Activated CD4-positive, CD25-positive, alpha-beta regulatory T cell treated with anti-CD3 and anti-CD28 coated beads, Interleukin-2, amount 50 U/mL, for 72 hours (primary cell): ENCODE measurements at regions not wholly inside any gene's neighbourhood (a gene's known extent, or its start where the extent isn't known, plus 50 kb on each side); places are given as distances from the start of the nearest gene placed in this dataset.

Experiments
- DNase-seq: peaks from one replicate; pipeline ENCODE4 v3.0.0; 2021

- no peak for DNase-seq
These were observed 594.9 kb upstream of the CFAP20DC start for GRCh38 chr3:59644479-59645402.

DNA sequence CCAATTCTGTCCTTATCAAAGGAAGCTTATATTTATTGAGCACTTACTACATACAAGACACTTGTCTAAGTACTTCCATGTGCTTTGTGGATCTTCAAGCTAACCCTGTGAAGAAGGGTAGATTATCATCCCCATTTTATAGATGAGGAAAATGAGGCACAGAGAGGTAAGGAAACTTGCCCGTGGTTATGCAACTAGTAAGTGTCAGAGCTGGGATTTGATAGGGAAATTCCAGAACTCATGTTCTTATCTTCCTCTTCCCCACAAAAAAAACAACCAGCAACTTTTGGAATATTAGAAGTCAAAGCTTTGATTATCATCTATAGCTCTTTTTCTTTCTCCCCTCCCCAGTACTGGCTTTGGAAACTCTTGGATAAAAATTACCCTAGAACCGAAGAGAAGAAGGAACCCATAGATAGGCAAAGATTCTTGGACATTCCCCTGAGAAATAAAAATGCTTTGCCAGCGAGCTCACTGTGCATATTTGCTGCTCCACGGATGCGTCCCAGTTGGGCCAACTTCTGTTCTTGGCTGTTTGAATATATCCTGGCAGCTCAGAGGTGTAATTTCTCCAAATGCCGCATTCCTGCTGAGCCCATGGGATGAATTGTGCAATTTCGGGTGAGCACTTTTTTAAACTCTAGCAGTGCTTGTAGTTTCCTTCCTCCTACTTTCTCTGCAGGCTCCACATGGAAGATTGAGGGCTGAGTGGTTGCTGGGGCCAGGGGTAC is 591.5 kb upstream of the CFAP20DC start:
- no peak for DNase-seq

DNA sequence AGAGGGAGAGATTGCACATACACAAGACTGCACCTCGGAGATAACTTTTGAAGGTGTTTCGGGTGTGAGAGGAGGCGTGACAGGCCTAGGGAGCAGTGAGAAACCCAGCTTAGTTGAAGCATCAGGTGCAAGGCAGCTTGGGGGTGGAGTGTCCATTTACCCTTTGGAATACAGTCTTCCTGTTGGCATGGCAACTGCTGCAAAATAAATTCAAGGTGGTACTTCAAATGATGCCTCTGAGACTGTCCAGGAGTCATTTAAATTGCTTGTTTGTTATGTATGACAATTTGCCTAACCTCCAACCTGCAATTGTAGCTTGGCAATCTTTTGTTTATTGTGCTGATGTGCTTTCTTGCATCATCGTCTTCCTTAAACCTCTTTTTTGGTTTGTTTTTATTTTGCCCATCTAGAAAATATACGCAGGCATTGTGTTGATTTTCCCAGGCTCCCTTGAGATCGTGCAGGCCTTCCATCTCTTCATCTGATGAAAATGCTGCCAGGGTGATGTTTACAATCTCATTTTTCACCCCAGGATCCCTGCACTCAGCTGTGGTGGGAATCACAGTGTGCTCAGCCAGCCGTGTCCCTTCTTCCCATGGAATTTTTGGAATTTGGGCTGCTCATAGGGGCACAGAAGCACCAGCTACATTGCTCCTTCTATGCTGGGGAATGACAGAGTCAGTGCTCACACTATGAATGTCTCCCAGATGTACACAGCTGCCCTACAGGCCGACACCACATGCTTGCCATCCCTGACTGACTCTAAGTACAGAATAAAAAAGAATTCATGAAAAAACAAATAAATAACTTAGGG is 583.1 kb upstream of the CFAP20DC start:
- no peak for DNase-seq

DNA sequence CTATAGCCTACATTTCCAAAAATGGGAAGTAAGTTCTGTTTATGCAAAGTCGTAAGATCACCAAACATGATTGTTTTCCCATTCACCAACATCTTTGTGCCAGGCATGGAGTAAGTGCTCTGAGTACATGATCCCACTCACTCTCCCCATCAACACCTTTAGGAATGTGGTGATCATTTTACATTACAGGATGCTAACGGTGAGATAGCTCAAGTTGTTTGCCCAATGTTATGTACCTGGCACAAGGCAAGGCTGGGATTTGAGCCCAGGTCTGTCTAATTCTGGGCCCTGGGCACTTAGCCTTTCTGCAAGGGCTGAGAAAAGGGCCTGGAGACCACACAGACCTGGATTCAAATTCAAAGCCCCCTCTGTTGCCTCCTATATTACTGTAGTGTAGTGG is 581.7 kb upstream of the CFAP20DC start:
- DNase-seq, result no peak

DNA sequence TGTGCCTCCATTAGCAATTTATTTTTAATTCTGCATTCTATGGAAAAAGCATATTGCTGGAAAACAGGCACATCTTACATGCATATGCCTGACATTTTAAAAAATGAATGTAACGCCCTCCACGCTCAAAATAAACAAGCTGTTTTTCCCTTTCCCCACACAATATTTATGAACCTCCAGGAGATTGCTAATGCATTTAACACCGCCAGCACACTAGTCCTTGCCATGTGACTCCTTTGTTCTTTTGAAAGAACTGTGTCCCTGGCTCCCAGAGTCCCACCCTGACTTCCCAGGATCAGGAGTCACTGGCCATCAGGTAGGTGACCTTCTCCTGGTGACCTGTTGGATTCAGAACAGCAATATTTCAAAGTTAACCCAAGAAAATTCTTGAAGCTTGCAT is 571.2 kb upstream of the CFAP20DC start:
- DNase-seq, result no peak

- DNase-seq, result no peak
These were observed 570.5 kb upstream of the CFAP20DC start for GRCh38 chr3:59620325-59620724.

GRCh38 chr3:59612444-59612715 is 562.6 kb upstream of the CFAP20DC start:
- DNase-seq, result no peak

DNA sequence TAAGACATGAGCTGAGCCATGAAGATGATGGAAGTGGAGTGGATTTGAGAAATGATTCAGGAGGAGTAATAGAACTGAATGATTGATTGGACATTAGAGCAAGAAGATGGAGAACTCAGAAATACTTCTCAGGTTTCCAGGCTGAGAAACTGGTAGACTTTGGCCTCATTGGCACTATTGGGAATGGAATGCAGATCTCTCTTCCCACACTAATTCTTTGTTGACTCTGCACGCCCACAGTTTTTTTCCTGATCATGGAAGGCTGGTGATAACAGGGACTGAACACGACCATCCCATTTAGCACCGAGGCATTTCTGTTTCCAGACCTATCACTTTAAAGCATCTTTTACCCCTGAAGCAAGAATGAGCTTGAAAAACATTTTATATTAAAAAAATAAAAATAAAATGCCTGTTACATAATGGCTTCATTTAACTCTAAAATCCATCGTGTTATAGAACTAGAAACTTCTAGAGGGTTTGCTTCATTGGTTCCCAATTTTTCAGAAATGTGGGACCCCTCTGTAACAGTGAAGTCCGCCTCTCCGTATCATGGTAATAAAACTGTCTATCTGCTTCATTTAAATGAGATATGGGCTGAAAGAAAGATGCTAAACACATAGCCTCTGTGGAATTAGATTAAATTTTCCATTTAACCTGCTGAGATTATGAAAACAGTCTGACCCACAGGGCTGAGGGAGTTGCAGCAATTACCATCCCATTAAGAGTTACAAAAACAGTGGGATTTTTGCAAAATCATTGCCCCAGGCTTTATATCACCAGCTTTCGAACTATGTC is 562.0 kb upstream of the CFAP20DC start:
- no peak for DNase-seq

- DNase-seq, result no peak
These were observed 560.0 kb upstream of the CFAP20DC start for GRCh38 chr3:59609657-59610348.

- DNase-seq, result no peak
These were observed 558.5 kb upstream of the CFAP20DC start for GRCh38 chr3:59608356-59608755.

DNA sequence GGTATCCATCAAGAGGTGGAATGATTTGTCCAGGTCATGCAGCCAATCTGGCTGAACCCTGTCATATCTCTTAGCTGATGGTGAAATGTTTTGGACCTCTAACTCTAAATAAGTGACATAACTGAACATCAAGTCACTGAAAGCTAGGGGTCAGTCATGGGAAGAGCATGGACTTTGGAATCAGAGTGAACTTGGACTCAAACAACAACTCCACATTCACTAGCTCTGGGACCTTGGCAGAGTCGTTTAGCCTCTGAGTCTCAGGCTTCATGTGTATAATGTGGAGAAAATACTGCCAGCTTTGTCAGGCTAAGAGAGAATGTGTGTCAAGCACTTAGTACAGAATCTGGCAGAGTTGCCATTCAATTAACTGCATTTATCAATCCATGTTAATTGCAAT is 557.8 kb upstream of the CFAP20DC start:
- no peak for DNase-seq

- no peak for DNase-seq
These were observed 556.9 kb upstream of the CFAP20DC start for GRCh38 chr3:59606638-59607266.

- no peak for DNase-seq
These were observed 556.2 kb upstream of the CFAP20DC start for GRCh38 chr3:59605944-59606534.

DNA sequence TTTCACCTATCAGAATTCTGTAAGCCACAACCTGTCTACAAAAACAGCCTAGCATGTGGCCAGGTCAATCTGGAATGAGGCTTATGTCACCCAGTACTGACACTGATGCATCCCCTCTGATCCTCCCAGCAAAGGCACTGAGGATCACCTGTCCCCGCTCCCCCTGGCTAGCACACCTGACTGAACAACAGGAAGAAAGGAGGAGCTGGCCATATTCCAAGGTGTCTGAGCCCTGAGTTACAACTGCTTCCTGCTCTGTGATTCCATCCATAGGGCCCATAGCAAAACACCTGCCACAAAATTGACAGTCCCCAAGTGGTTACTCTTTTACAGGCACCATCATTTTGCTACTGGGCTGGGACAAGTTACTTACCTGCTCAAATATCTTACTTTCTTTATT is 555.5 kb upstream of the CFAP20DC start:
- DNase-seq, result no peak

DNA sequence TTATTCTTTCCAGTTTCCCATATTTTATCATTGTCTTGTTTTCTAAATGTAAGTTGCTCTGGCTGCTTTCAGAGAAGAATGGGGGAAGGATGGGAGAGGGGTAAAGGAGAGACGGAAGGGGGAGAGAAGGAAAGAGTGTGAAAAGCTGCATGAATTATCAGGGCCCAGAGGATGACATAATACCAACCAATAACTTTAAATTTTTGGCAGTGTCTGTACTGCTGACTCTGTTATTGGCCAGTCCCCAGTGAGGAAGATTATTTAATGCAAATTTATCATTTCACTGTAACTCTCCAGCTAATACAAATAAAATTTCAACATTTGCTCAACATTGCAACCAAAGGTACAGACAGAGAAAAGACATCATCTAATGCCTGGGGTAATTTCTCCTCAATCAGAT is 551.7 kb upstream of the CFAP20DC start:
- DNase-seq, result no peak

DNA sequence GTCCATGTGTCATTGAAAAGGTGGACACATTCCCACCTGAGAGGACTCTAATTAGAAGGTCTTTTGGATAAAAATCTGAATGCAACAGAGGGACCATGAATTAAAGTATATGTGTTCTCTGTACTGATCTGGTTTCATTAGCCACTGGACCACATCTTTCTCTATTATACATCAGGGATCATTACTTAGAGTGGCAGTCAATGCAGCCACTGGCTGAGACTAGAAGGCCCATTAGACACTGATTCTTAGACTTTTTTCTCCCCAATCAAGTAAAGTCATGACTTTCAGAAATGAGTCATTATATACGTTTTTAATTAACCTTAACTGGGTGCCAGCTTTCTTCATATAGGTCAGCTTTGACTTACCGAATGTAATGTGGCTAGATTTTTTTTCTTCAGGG is 550.8 kb upstream of the CFAP20DC start:
- DNase-seq, result no peak

DNA sequence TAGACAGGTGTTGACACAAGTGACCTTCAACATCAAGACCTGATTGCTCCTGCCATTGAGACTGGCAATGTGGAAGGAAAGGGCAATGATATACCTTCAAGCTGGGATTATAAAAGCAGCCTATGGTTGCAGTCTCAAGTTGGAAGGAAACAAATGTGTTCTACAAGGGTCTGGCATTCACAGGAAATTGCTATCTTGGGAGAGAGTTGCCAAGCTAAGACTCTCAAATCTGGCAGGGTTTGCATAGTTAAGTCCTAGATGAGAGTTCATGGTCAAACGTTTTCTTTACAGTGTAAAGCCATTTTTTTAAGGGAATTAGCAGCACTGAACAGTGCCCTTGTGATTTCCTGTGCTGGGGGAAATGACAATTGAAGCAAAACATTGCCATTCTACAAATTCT is 546.9 kb upstream of the CFAP20DC start:
- DNase-seq, result no peak

GRCh38 chr3:59595830-59596229 is 546.0 kb upstream of the CFAP20DC start:
- no peak for DNase-seq

GRCh38 chr3:59593380-59593779 is 543.6 kb upstream of the CFAP20DC start:
- DNase-seq, result no peak

DNA sequence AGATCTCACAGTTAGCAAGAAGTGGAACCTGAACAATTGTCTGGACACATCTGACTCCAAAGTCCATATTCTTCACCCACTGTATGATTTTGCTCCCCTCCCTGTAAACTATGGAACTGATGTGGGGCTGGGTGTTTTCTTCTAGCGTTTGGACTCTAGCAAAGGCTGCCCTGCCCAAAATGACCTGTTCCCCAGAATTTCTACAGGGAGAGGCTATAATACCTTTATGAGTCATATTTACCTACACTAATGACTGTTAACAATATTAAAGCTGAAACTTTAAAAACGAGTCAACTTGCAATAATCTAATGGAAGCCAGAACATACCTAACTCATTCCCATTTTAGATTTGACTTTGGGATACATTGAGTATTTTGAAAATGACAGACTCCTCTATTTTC is 531.2 kb upstream of the CFAP20DC start:
- DNase-seq, result no peak

DNA sequence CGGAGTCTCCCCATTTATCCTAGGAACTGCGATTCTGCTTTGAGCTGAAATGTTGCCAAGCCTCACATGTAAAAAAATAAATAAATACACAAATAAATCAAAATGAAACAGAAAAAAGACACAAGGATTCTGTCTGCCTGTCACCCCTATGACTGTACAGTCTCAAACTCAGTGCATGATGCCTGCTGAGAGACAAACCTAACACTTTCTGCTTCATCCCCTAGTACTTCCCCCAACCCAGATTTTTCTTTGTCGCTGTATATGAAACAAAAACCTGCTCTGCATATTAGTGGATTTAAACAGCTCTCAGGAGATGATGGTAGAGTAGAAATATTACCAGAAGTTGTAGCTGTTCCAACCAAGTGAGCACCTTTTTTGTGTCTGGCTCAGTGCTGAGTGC is 530.7 kb upstream of the CFAP20DC start:
- DNase-seq, result no peak
